Right cardiac atrium (tissue), 5 donors: ENCODE measurements at regions not wholly inside any gene's neighbourhood (a gene's known extent, or its start where the extent isn't known, plus 50 kb on each side); places are given as distances from the start of the nearest gene placed in this dataset.

Source experiments
- ATAC-seq, 2 donors: fragments of 200-7000 bp; cut with Tn5 transposase; one replicate each; pipeline versions ENCODE4 v1.8.0 to v1.9.1; 2020; ENCODE audit warnings: moderate library complexity in 2 of 2, mild to moderate bottlenecking in 1 of 2
- DNase-seq, 3 donors: peaks; one replicate each; pipeline ENCODE4 v3.0.0-alpha.2; 2020
- H3K27ac ChIP-seq: one replicate; pipeline ENCODE4 v1.5.1; 2013; ENCODE audit warnings: mild to moderate bottlenecking, low read length, control low read depth, moderate library complexity
- H3K27me3 ChIP-seq: one replicate; pipeline ENCODE4 v1.6.1; 2013; ENCODE audit not compliant: control insufficient read depth, insufficient read depth
- H3K4me1 ChIP-seq: one replicate; pipeline ENCODE4 v1.6.1; 2013; ENCODE audit warnings: low read length; ENCODE audit not compliant: control insufficient read depth, insufficient read depth
- H3K4me3 ChIP-seq: one replicate; pipeline ENCODE4 v1.5.1; 2013; ENCODE audit warnings: low read length, control low read depth
- H3K9me3 ChIP-seq: one replicate; pipeline ENCODE4 v1.6.1; 2013; ENCODE audit warnings: low read length; ENCODE audit not compliant: control insufficient read depth
- WGBS: extraction: QIAGEN DNeasy Blood & Tissue Kit; methylation state at CpG from one replicate; pipeline ENCODE4 v1.1.7; 2013; 5-methylcytosine and 5-hydroxymethylcytosine counted together
- intact Hi-C, 4 donors: fragments of 100-400 bp; cut with DNase I; formaldehyde crosslinking; loops; one replicate each; pipeline versions ENCODE4 v1.11.0 to v1.14.0; 2022 to 2023
- donor health status: healthy with polysubstance abuse.
- donor health status: DM: no; HTN: yes; CAD: no.
- donor health status: DM: no; HTN: no; CAD: no.
- donor health status: DM: no; HTN: yes; CAD: no; lungs with severe emphysema.
- donor health status: DM: yes; HTN: yes; CAD: no.

DNA sequence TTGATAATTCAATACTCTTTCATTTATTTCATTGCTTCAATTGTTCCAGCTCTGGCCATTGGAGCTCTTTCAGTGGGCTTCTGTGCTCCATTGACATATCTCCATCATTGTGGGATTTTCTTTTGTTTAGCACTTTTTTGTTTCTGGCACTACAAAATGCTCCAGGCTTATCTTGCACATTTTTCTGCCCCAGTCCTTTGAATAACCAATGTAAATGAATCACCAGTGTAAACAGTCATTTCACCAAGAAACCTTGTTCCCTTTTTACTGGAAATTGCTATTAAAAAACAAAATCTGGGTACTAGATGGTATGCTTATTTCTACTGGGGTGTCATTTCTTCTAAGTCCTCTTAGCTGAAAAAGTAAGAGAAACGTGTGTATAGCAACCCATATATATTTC, 173.0 kb upstream of the LYPLAL1 start:
- no peak overlapping the region for H3K27ac ChIP-seq
- no peak for DNase-seq
- no peaks in the 10 kb centered on the region for H3K27me3 ChIP-seq
- H3K9me3 ChIP-seq = no peaks in the 10 kb centered on the region
- intact Hi-C loops = no loop called here
- no peak overlapping the region for H3K4me3 ChIP-seq
- no peaks in the 10 kb centered on the region for H3K4me1 ChIP-seq
- 75% methylated on average over 1 of the region's 1 CpG for WGBS
- ATAC-seq = no peak

DNA sequence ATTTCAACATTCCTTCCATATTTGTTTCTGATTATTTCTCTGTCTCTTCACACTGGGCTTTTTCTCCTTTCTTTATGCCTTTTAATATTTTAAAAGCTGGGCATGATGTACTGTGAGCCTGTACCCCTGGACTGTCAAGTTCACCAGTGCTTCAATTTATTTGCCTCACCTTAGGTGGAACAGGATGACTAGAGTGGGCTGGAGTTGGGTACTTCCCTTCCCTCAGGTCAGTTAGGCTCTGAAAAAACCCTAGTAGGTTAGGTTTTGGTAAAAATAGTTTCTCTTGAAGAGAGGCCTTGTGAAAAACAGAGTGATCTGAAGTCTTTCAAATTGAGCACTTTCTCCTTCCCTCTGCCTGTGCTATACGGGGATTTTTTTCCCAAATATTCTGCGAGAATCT, 163.0 kb upstream of the LYPLAL1 start:
- Histone ChIP-seq H3K4me3 (no peak overlapping the region), H3K9me3 (no peaks in the 10 kb centered on the region), H3K27me3 (no peaks in the 10 kb centered on the region), H3K27ac (no peak overlapping the region), H3K4me1 (no peaks in the 10 kb centered on the region)
- 90% methylated on average over 2 of the region's 2 CpGs for WGBS
- ATAC-seq = no peak
- intact Hi-C loops = no loop called here
- DNase-seq = no peak

GRCh38 chr1:219020386-219020785, 153.3 kb upstream of the LYPLAL1 start:
- Histone ChIP-seq H3K27me3 (no peaks in the 10 kb centered on the region), H3K4me1 (no peaks in the 10 kb centered on the region), H3K27ac (no peak overlapping the region), H3K4me3 (no peak overlapping the region), H3K9me3 (no peaks in the 10 kb centered on the region)
- intact Hi-C loops = no loop called here
- ATAC-seq (no peak), DNase-seq (no peak)
- WGBS = 86% methylated on average over 2 of the region's 2 CpGs

DNA sequence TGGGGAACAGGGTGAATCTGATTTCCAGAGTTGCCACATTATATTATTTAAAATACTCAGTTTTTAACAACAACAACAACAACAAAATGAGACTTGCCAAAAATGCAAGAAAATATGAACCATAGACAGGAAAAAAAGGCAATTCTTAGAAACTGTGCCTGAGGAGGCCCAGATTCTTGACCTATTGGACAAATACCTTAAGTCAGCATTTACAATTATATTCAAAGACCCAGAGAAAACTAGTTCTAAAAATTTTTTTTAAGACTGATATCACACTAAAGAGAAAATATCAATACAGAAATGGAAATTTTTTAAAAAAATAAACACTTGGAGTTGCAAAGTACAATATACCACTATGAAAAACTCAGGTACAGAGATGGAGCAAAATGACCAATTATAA, 152.8 kb upstream of the LYPLAL1 start:
- ATAC-seq (no peak), DNase-seq (no peak)
- H3K27ac ChIP-seq = no peak overlapping the region
- intact Hi-C loops = no loop called here
- H3K4me1 ChIP-seq = no peaks in the 10 kb centered on the region
- no peaks in the 10 kb centered on the region for H3K9me3 ChIP-seq
- H3K27me3 ChIP-seq = no peaks in the 10 kb centered on the region
- H3K4me3 ChIP-seq = no peak overlapping the region

DNA sequence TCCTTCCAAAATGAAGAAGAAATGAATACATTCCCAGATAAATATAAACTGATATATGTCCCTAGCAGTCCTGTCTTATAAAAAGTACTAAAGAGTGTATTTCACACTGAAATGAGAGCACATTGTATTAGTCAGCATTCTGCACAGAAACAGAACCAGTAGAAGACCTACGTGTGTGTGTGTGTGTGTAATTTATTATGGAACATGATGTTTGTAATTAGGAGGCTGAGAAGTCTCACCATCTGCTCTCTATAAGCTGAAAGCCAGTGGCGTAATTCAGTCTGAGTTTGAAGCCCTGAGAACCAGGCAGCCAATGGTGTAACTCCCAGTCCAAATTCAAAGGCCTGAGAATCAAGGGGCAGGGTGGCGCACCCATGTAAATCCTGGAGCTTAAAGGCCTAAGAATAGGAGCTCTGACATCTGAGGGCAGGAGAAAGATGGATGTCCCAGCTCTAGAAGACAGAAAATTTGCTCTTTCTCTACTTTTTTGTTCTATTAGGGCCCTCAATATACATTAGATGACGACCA, 146.5 kb upstream of the LYPLAL1 start:
- H3K4me1 ChIP-seq = no peaks in the 10 kb centered on the region
- intact Hi-C loops = no loop called here
- no peaks in the 10 kb centered on the region for H3K9me3 ChIP-seq
- H3K4me3 ChIP-seq = no peak overlapping the region
- H3K27me3 ChIP-seq = no peaks in the 10 kb centered on the region
- WGBS = 92% methylated on average over 4 of the region's 4 CpGs
- ATAC-seq = no peak
- no peak for DNase-seq
- no peak overlapping the region for H3K27ac ChIP-seq

GRCh38 chr1:219031809-219032208, 141.9 kb upstream of the LYPLAL1 start:
- Histone ChIP-seq H3K4me3 (no peak overlapping the region), H3K4me1 (no peaks in the 10 kb centered on the region), H3K9me3 (no peaks in the 10 kb centered on the region), H3K27ac (no peak overlapping the region), H3K27me3 (no peaks in the 10 kb centered on the region)
- no peak for ATAC-seq
- no peak for DNase-seq
- intact Hi-C loops = no loop called here

GRCh38 chr1:219038398-219038797, 135.3 kb upstream of the LYPLAL1 start:
- Histone ChIP-seq H3K9me3 (no peaks in the 10 kb centered on the region), H3K4me3 (no peak overlapping the region), H3K4me1 (peaks cover 1% of the 10 kb centered on the region), H3K27me3 (no peaks in the 10 kb centered on the region), H3K27ac (no peak overlapping the region)
- ATAC-seq = no peak
- 61% methylated on average over 2 of the region's 2 CpGs for WGBS
- intact Hi-C loops = no loop called here
- no peak for DNase-seq

GRCh38 chr1:219039017-219039681, 134.5 kb upstream of the LYPLAL1 start:
- WGBS = 83% methylated on average over 8 of the region's 8 CpGs
- Histone ChIP-seq H3K27me3 (no peaks in the 10 kb centered on the region), H3K4me3 (no peak overlapping the region), H3K4me1 (peaks cover 1% of the 10 kb centered on the region), H3K27ac (no peak overlapping the region), H3K9me3 (no peaks in the 10 kb centered on the region)
- ATAC-seq = no peak
- DNase-seq = no peak
- intact Hi-C loops = no loop called here

- no peak overlapping the region for H3K27ac ChIP-seq
- DNase-seq (no peak), ATAC-seq (peak in 1 of 2 donors; percentile 40)
- no peaks in the 10 kb centered on the region for H3K27me3 ChIP-seq
- H3K4me1 ChIP-seq = peaks cover 1% of the 10 kb centered on the region
- intact Hi-C loops = no loop called here
- no peak overlapping the region for H3K4me3 ChIP-seq
- no peaks in the 10 kb centered on the region for H3K9me3 ChIP-seq
- WGBS = 89% methylated on average over 2 of the region's 2 CpGs
Observed at GRCh38 chr1:219039682-219040154, 134.0 kb upstream of the LYPLAL1 start.

DNA sequence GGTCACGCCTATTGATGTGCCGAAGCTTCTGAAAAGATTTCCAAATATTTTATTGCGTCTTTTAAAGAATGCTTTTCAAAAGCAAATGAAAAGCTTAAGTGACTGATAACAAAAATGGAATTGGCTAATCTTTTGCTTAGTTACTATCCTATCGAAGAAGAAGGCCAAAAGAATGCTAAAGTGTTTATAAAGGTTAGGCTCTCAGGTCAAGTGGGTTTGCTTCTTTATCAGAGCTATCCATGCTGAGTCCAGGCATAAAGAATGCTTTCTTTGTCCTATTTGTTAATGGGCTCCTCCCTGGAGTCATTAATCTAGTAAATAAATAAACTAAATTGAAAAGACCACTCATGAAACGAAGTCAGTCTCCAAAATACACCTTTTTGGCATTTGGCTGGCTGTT, 133.4 kb upstream of the LYPLAL1 start:
- WGBS = 78% methylated on average over 5 of the region's 5 CpGs
- H3K4me1 ChIP-seq = peaks cover 1% of the 10 kb centered on the region
- no peaks in the 10 kb centered on the region for H3K9me3 ChIP-seq
- DNase-seq (no peak), ATAC-seq (no peak)
- intact Hi-C loops = no loop called here
- H3K27ac ChIP-seq = no peak overlapping the region
- no peak overlapping the region for H3K4me3 ChIP-seq
- H3K27me3 ChIP-seq = no peaks in the 10 kb centered on the region

DNA sequence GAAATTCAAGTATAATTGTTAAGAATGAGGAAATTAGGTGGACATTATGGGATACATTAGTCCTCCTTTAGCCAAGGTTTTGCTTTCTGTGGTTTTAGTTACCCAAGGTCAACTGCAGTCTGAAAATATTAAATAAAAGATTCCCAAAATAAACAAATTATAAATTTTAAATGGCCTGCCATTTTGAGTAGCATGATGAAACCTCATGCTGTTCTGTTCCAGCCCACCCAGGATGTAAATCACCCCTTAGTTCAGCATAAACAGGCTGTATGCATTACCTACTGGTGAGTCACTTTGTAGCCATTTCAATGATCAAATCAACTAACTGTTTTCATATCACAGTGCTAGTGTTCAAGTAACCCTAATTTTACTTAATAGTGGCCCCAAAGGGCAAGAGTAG, 132.5 kb upstream of the LYPLAL1 start:
- no peaks in the 10 kb centered on the region for H3K9me3 ChIP-seq
- H3K4me1 ChIP-seq = peaks cover 1% of the 10 kb centered on the region

DNA sequence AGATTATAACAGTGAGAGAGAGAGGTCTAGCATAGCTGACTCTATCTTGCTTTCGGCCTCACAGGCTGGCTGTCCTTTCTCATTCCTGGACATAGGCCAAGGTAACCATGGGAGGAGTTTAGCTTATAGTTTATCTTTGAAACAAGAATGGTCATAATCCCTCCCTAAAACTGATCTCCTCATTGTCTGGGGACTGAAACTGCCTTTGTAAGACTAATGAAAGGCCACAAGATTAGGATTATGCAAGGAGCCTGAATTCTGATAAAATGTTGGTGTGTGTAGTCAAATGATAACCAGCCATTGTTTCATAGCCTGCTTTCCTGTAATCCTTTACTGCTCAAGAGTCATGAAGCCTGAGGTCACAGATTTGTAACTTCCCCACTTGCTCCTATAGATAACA, 131.9 kb upstream of the LYPLAL1 start:
- no peaks in the 10 kb centered on the region for H3K9me3 ChIP-seq
- no peak overlapping the region for H3K4me3 ChIP-seq
- ATAC-seq (peak; percentile 75 to 97), DNase-seq (no peak)
- H3K4me1 ChIP-seq = peaks cover 1% of the 10 kb centered on the region
- no peaks in the 10 kb centered on the region for H3K27me3 ChIP-seq
- no peak overlapping the region for H3K27ac ChIP-seq
- intact Hi-C loops = no loop called here
- 61% methylated on average over 1 of the region's 1 CpG for WGBS

More for the DNA sequence above, 132.5 kb upstream of the LYPLAL1 start:
- no peak overlapping the region for H3K27ac ChIP-seq
- intact Hi-C loops = no loop called here
- no peaks in the 10 kb centered on the region for H3K27me3 ChIP-seq
- ATAC-seq = no peak
- H3K4me3 ChIP-seq = no peak overlapping the region
- no peak for DNase-seq
